Prostate gland (tissue), 2 donors: ENCODE measurements at regions not wholly inside any gene's neighbourhood (a gene's known extent, or its start where the extent isn't known, plus 50 kb on each side); places are given as distances from the start of the nearest gene placed in this dataset.

Experiments
- DNase-seq: peaks from one replicate; pipeline ENCODE4 v3.0.0-alpha.2; 2019; ENCODE audit warnings: low spot score
- H3K27ac ChIP-seq, 2 donors: fragments of 200-600 bp; sonication (generic); 2 replicates each; pipeline ENCODE4 v1.5.1; 2017 to 2019
- H3K27me3 ChIP-seq: fragments of 200-600 bp; sonication (generic); replicated peaks from 2 replicates; pipeline ENCODE4 v1.5.1; 2019; ENCODE audit not compliant: insufficient read depth
- H3K36me3 ChIP-seq, 2 donors: fragments of 200-600 bp; sonication (generic); 1 replicate in 1 of 2; 2 replicates in 1 of 2; pipeline versions ENCODE4 v1.5.1 to v1.8.1; 2017 to 2019
- H3K4me1 ChIP-seq: fragments of 200-600 bp; sonication (generic); replicated peaks from 2 replicates; pipeline ENCODE4 v1.5.1; 2019
- H3K4me3 ChIP-seq, 2 donors: fragments of 200-600 bp; sonication (generic); 2 replicates each; pipeline ENCODE4 v1.5.1; 2017 to 2019
- H3K9me3 ChIP-seq: fragments of 200-600 bp; sonication (generic); 2 replicates; pipeline ENCODE4 v1.5.1; 2017
- CTCF ChIP-seq, 4 experiments: fragments of 200-600 bp in 2 of 4; fragments of 450-650 bp in 2 of 4; sonication (generic) in 2 of 4; IDR thresholded peaks; 1 replicate in 3 of 4; 2 replicates in 1 of 4; pipeline ENCODE4 v1.5.1; 2016 to 2019; ENCODE audit warnings: antibody characterized with exemption in 4 of 4, mild to moderate bottlenecking in 2 of 4, moderate library complexity in 2 of 4
- POLR2A ChIP-seq: fragments of 450-650 bp; IDR thresholded peaks from one replicate; pipeline ENCODE4 v1.6.1; 2016; ENCODE audit warnings: antibody characterized with exemption, mild to moderate bottlenecking
- POLR2AphosphoS5 ChIP-seq: sonication (generic); formaldehyde crosslinking; IDR thresholded peaks from one replicate; pipeline ENCODE4 v1.6.1; 2017; ENCODE audit warnings: antibody characterized with exemption
- WGBS: methylation state at CpG from one replicate; pipeline ENCODE4 v1.1.5; 2018; 5-methylcytosine and 5-hydroxymethylcytosine counted together
- intact Hi-C: fragments of 100-400 bp; cut with DNase I; formaldehyde crosslinking; loops from one replicate; pipeline ENCODE4 v1.14.2; 2022

- DNase-seq = no peak
- 88% methylated on average over 8 of the region's 8 CpGs for WGBS
- Histone ChIP-seq H3K36me3 (no peaks in the 10 kb centered on the region), H3K4me1 (peaks cover 10% of the 10 kb centered on the region), H3K27ac (no peak overlapping the region), H3K27me3 (no peaks in the 10 kb centered on the region), H3K4me3 (no peak overlapping the region), H3K9me3 (no peaks in the 10 kb centered on the region)
- intact Hi-C loops = no loop called here
- TF ChIP-seq CTCF (IDR thresholded peaks at IDR 0.05) (no peak), POLR2A (no peak), POLR2AphosphoS5 (no peak)
Observed at GRCh38 chr15:39362821-39363561, 217.9 kb upstream of the THBS1 start.

DNA sequence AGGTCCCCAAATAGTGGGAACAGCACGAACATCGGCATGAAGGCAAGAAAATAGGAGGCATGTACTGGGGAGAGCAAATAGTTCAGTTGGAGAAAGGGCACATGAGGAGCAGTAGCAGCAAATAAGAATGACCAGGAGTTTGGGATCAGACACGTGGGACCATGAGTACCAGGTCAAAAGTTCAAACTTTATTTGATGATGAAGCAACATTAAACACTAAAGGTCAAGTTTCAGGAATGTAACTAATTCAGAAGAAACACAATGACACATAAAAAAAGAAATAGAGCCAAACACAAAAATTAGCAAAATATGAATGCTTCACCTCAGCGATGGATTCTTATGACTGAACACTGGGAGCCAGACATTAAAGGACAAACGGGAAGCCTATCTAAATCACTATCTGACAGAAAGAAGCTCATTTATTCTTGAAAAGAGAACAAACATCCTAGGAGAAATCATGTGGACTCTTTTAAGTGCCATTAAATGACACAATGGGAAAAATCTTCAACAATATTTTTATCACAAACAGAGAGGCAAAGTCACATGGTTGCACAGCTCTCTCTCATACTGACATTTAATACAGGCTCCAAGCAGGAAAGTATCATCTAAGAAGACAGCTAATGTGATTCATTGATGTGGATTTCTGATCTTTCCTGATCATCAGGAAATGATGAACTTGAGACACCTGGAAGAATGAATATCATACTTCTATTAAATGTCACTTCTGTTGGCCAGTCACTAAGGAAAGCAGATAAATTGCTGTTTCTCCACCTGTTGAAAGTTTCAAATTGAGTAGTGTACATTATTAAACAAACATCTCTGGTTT lies 216.9 kb upstream of the THBS1 start:
- no peak overlapping the region for H3K4me3 ChIP-seq
- DNase-seq = no peak
- H3K27me3 ChIP-seq = no peaks in the 10 kb centered on the region
- TF ChIP-seq POLR2A (no peak), CTCF (IDR thresholded peaks at IDR 0.05) (no peak), POLR2AphosphoS5 (no peak)
- H3K36me3 ChIP-seq = no peaks in the 10 kb centered on the region
- no peak overlapping the region for H3K27ac ChIP-seq
- peaks cover 7% of the 10 kb centered on the region for H3K4me1 ChIP-seq
- intact Hi-C loops = no loop called here
- no peaks in the 10 kb centered on the region for H3K9me3 ChIP-seq
- WGBS = 52% methylated on average over 5 of the region's 5 CpGs

DNA sequence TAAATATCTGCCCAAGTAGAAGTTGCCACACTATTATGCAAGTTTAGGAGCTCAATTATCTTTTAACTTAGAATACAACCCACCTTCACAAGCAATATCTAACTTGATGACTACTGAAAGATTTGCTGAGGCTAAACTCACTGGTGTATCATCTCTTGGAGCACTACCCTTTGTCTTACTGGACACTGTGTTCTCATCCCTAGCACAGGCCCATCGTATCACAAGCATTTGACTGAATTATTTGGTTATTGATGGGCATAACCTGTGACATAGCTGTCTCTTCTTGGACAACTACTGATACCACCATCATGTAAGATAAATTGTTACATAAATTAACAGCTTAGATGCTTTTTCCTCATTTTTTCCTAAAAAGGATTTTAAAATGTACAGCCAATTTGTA lies 216.2 kb upstream of the THBS1 start:
- no peak for TF ChIP-seq POLR2A
- no peak for TF ChIP-seq CTCF (IDR thresholded peaks at IDR 0.05)
- TF ChIP-seq POLR2AphosphoS5 = no peak
- intact Hi-C loops = no loop called here
- H3K27ac ChIP-seq = no peak overlapping the region
- H3K4me1 ChIP-seq = peaks cover 7% of the 10 kb centered on the region
- no peak overlapping the region for H3K4me3 ChIP-seq
- WGBS = 79% methylated on average over 1 of the region's 1 CpG
- H3K36me3 ChIP-seq = no peaks in the 10 kb centered on the region
- no peak for DNase-seq
- H3K27me3 ChIP-seq = no peaks in the 10 kb centered on the region
- no peaks in the 10 kb centered on the region for H3K9me3 ChIP-seq

DNA sequence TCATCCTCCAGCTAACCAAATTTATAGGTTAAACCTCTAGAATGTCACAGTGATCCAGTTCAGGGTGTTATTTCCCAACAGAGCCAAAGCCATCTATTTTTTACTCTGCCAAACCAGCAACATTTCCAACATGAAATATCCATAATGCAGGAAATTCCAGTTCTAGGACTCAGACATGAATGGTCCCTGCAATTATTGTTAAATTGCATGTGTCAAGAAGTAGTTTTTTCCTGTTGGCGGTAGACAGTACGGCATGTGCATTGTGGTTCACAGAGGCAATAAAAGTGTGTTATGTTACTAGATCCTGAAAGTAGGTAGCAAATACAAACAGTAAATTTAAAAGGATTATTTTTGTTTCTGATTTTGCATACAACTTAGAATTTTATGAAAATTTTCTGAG lies 215.7 kb upstream of the THBS1 start:
- 89% methylated on average over 2 of the region's 2 CpGs for WGBS
- no peak overlapping the region for H3K27ac ChIP-seq
- no peak for TF ChIP-seq POLR2A
- no peak for TF ChIP-seq POLR2AphosphoS5
- TF ChIP-seq CTCF (IDR thresholded peaks at IDR 0.05) = no peak
- no peaks in the 10 kb centered on the region for H3K27me3 ChIP-seq
- intact Hi-C loops = no loop called here
- no peak for DNase-seq
- H3K4me3 ChIP-seq = no peak overlapping the region
- no peaks in the 10 kb centered on the region for H3K36me3 ChIP-seq
- H3K9me3 ChIP-seq = no peaks in the 10 kb centered on the region
- peaks cover 3% of the 10 kb centered on the region for H3K4me1 ChIP-seq
